ENCODE measurements at regions not wholly inside any gene's neighbourhood (a gene's known extent, or its start where the extent isn't known, plus 50 kb on each side); places are given as distances from the start of the nearest gene placed in this dataset.

DNA sequence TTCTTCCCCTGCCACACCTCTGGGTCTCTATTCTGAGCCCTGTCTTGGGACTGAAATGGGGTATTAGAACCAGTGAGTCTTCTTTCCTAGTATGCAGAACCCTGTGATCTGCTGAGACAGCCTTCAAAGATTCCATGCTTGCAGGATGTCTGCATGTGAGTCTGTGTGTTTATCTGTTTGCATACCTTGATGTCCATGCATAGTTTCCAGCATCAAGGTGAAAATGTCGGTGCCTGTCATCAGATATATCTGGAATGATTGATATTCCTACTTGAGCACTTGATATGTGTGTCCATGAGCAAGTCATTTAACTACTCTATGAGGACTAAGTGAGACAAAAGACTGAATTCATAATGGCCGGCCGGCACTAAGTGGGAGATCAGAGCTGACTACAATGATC is 117.0 kb upstream of the HS3ST1 start:
- Mint-ChIP-seq H3K9me3 (peaks cover 73% of the 10 kb centered on the region), H3K4me3 (no peak overlapping the region), H3K36me3 (peaks cover 53% of the 10 kb centered on the region), H3K4me1 (no peaks in the 10 kb centered on the region), H3K27me3 (ENCODE audit: low read depth) (peaks cover 6% of the 10 kb centered on the region; the same call in 1 of the 2 replicates), H3K27ac (no peak overlapping the region)
- DNase-seq (ENCODE audit: low spot score) (no peak), ATAC-seq (no peak)
- ChIA-PET CTCF (no interaction called here), POLR2A (no interaction called here)
- no peak for TF ChIP-seq ZNF416 (CRISPR knock-in tag; IDR thresholded peaks at IDR 0.05)
- TF ChIP-seq NR3C1 (CRISPR knock-in tag; conservative IDR thresholded peaks at IDR 0.05; ENCODE audit: low read depth): no peak
- no peak for TF ChIP-seq RELA (CRISPR knock-in tag; IDR thresholded peaks at IDR 0.05; ENCODE audit: borderline replicate concordance)
- TF ChIP-seq, protein P1, sequence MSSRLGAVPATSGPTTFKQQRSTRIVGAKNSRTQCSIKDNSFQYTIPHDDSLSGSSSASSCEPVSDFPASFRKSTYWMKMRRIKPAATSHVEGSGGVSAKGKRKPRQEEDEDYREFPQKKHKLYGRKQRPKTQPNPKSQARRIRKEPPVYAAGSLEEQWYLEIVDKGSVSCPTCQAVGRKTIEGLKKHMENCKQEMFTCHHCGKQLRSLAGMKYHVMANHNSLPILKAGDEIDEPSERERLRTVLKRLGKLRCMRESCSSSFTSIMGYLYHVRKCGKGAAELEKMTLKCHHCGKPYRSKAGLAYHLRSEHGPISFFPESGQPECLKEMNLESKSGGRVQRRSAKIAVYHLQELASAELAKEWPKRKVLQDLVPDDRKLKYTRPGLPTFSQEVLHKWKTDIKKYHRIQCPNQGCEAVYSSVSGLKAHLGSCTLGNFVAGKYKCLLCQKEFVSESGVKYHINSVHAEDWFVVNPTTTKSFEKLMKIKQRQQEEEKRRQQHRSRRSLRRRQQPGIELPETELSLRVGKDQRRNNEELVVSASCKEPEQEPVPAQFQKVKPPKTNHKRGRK (CRISPR knock-in tag; IDR thresholded peaks at IDR 0.05; ENCODE audit: borderline replicate concordance): no peak
- TF ChIP-seq, protein P2, sequence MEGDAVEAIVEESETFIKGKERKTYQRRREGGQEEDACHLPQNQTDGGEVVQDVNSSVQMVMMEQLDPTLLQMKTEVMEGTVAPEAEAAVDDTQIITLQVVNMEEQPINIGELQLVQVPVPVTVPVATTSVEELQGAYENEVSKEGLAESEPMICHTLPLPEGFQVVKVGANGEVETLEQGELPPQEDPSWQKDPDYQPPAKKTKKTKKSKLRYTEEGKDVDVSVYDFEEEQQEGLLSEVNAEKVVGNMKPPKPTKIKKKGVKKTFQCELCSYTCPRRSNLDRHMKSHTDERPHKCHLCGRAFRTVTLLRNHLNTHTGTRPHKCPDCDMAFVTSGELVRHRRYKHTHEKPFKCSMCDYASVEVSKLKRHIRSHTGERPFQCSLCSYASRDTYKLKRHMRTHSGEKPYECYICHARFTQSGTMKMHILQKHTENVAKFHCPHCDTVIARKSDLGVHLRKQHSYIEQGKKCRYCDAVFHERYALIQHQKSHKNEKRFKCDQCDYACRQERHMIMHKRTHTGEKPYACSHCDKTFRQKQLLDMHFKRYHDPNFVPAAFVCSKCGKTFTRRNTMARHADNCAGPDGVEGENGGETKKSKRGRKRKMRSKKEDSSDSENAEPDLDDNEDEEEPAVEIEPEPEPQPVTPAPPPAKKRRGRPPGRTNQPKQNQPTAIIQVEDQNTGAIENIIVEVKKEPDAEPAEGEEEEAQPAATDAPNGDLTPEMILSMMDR (IDR thresholded peaks at IDR 0.05): no peak
- TF ChIP-seq, protein P3, sequence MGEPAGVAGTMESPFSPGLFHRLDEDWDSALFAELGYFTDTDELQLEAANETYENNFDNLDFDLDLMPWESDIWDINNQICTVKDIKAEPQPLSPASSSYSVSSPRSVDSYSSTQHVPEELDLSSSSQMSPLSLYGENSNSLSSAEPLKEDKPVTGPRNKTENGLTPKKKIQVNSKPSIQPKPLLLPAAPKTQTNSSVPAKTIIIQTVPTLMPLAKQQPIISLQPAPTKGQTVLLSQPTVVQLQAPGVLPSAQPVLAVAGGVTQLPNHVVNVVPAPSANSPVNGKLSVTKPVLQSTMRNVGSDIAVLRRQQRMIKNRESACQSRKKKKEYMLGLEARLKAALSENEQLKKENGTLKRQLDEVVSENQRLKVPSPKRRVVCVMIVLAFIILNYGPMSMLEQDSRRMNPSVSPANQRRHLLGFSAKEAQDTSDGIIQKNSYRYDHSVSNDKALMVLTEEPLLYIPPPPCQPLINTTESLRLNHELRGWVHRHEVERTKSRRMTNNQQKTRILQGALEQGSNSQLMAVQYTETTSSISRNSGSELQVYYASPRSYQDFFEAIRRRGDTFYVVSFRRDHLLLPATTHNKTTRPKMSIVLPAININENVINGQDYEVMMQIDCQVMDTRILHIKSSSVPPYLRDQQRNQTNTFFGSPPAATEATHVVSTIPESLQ (CRISPR knock-in tag; IDR thresholded peaks at IDR 0.05): no peak
- TF ChIP-seq, protein P4, sequence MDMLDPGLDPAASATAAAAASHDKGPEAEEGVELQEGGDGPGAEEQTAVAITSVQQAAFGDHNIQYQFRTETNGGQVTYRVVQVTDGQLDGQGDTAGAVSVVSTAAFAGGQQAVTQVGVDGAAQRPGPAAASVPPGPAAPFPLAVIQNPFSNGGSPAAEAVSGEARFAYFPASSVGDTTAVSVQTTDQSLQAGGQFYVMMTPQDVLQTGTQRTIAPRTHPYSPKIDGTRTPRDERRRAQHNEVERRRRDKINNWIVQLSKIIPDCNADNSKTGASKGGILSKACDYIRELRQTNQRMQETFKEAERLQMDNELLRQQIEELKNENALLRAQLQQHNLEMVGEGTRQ (CRISPR knock-in tag; IDR thresholded peaks at IDR 0.05): no peak

GRCh38 chr4:11544211-11544610 is 115.5 kb upstream of the HS3ST1 start:
- peaks cover 7% of the 10 kb centered on the region for H3K27me3 Mint-ChIP-seq (ENCODE audit: low read depth)
- ChIA-PET CTCF (no interaction called here), POLR2A (no interaction called here)
- DNase-seq (ENCODE audit: low spot score) (no peak), ATAC-seq (no peak)
- H3K4me3 Mint-ChIP-seq: no peak overlapping the region
- H3K9me3 Mint-ChIP-seq: peaks cover 73% of the 10 kb centered on the region
- H3K27ac Mint-ChIP-seq: no peak overlapping the region
- H3K4me1 Mint-ChIP-seq: no peaks in the 10 kb centered on the region
- TF ChIP-seq RELA (CRISPR knock-in tag; IDR thresholded peaks at IDR 0.05; ENCODE audit: borderline replicate concordance) (no peak), ZBTB21 (CRISPR knock-in tag; IDR thresholded peaks at IDR 0.05; ENCODE audit: borderline replicate concordance) (no peak), NFE2L1 (CRISPR knock-in tag; IDR thresholded peaks at IDR 0.05) (no peak), ZNF232 (CRISPR knock-in tag; IDR thresholded peaks at IDR 0.05) (no peak), ZNF263 (CRISPR knock-in tag; IDR thresholded peaks at IDR 0.05; ENCODE audit: low read depth) (no peak), E2F5 (CRISPR knock-in tag; IDR thresholded peaks at IDR 0.05) (no peak), NR3C1 (CRISPR knock-in tag; conservative IDR thresholded peaks at IDR 0.05; ENCODE audit: low read depth) (no peak), SOX15 (CRISPR knock-in tag; IDR thresholded peaks at IDR 0.05) (no peak), ZBTB43 (CRISPR knock-in tag; IDR thresholded peaks at IDR 0.05) (no peak)
- TF ChIP-seq, protein P5, sequence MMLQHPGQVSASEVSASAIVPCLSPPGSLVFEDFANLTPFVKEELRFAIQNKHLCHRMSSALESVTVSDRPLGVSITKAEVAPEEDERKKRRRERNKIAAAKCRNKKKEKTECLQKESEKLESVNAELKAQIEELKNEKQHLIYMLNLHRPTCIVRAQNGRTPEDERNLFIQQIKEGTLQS (CRISPR knock-in tag; conservative IDR thresholded peaks at IDR 0.05): no peak
- peaks cover 51% of the 10 kb centered on the region for H3K36me3 Mint-ChIP-seq
